Stomach (tissue), 4 donors: ENCODE measurements at regions not wholly inside any gene's neighbourhood (a gene's known extent, or its start where the extent isn't known, plus 50 kb on each side); places are given as distances from the start of the nearest gene placed in this dataset.

Experiments used
- CTCF ChIP-seq, 7 experiments: fragments of 450-650 bp in 4 of 7; fragments of 200-600 bp in 3 of 7; sonication (generic) in 3 of 7; IDR thresholded peaks; one replicate each; pipeline ENCODE4 v1.5.1; 2016 to 2019; ENCODE audit warnings: antibody characterized with exemption in 7 of 7, control low read depth in 2 of 7, mild to moderate bottlenecking in 1 of 7
- POLR2A ChIP-seq, 4 donors: fragments of 450-650 bp; IDR thresholded peaks; one replicate each; pipeline ENCODE4 v1.6.1; 2016; ENCODE audit warnings: antibody characterized with exemption in 4 of 4, control low read depth in 2 of 4, mild to moderate bottlenecking in 1 of 4, moderate library complexity in 1 of 4
- POLR2AphosphoS5 ChIP-seq, 3 donors: sonication (generic); formaldehyde crosslinking; IDR thresholded peaks; one replicate each; pipeline ENCODE4 v1.6.1; 2016; ENCODE audit warnings: antibody characterized with exemption in 3 of 3

- TF ChIP-seq CTCF (IDR thresholded peaks at IDR 0.05): no peak
- no peak for TF ChIP-seq POLR2AphosphoS5 (IDR thresholded peaks at IDR 0.05)
- no peak for TF ChIP-seq POLR2A (IDR thresholded peaks at IDR 0.05)
Observed at GRCh38 chr11:69926376-69927050, 107.3 kb upstream of the FGF3 start.
